Nucleus accumbens (tissue), 56 donors: ENCODE measurements at regions not wholly inside any gene's neighbourhood (a gene's known extent, or its start where the extent isn't known, plus 50 kb on each side); places are given as distances from the start of the nearest gene placed in this dataset.
"Not testable (repeated sequence)": the region's sequence is repeated elsewhere in the genome, so short reads cannot be mapped to it uniquely, and the experiment has no call there.

ENCODE experiments used
- DNase-seq, 56 donors: peaks; one replicate each; lab custom pipeline; 2025; lab: John Stamatoyannopoulos, UW

DNA sequence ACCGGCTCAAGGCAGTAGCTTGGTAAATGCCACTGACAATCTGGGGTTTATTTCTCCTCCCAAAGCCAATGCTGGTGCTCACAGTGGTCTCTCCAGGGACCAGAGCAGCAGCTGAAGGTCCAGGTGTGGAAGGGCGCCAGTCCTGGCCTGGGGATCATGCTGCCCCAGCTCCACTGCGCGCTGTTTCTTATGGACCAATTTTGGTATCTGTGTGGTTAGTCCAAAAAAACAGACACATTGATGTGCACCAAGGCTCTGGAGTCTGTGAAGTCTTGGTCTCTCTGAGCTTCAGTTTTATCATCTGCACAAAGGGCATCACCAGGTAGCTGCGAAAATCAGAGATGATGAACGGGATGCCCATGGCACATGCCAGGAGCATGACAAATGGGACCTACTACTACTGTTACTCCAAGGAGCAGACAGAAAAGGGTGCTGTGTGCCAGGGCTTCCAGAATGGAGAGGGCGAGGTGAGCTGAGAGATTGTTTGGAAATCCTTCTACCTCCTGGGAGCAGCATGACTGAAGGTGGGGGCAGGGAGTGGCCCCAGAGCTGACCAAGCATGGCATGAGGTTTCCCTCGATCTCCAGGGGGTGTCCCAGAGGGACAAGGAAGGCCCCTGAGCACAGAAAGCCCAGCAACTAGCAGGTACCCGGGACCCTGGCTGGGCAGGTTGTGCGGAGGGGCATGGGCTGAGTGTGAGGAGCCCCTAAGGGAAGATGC is 134.3 kb upstream of the PRR20G start:
- DNase-seq = no peak

DNA sequence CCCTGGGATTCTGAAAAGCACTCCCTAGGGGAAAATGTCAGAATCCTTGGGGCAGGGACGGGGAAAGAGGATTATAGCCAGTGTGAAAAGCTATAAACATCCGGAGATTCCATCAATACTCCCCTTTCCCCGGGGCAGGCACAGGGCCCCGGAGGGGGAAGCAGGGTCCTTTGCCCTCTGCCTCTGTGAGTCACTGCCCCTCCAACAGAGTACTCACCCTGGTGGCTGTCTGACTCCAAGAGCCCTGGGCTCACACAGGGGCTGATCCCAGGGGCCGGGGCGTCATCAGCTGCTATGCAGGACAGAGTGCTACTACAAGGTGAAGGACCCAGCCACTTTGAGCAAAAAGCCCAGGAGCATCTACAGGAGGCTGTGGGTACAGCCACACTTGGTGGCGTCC is 133.0 kb upstream of the PRR20G start:
- DNase-seq = no peak

DNA sequence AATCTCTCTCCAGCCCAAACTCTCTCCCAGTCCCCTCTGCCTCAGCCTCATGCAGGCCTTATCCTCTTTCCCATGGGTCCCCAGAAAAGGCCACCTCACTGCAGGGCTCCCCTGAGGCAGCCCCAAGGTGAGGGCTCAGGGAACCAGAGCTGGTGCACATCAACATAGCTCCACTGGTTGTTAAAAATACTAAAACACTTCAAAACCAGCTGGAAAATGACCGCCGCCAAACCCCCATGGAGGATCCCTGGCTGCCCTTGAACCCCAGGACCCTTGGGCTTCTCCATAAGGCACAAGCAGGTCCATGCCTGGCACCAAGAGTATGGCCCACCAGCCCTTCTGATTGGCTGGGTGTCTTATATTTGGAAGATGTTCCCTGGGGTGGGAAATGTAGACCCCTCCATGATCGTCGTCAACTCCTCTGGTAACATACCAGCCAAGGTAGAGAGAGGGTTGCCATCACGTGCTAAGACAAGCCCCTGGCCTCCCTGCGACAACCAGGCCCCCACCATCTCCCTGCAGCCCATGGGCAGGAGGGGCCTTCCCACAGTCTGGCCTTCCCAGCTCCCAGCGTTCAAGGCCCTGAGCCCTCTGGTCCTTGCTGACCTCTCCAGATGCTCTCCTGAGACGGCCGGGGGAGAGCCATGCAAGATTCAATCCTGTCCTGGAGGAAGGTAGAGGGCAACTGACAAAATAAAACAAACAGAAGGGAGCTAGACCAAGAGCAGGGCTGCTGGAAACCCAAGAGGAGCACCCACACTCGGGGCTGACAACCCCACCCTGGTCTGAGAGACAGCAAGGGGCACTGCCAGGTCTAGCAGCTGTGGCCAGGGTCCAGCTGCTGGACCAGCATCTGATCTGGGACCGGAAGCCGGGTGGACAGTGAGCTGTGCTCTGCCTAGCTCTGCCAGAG is 132.1 kb upstream of the PRR20G start:
- DNase-seq = no peak

DNA sequence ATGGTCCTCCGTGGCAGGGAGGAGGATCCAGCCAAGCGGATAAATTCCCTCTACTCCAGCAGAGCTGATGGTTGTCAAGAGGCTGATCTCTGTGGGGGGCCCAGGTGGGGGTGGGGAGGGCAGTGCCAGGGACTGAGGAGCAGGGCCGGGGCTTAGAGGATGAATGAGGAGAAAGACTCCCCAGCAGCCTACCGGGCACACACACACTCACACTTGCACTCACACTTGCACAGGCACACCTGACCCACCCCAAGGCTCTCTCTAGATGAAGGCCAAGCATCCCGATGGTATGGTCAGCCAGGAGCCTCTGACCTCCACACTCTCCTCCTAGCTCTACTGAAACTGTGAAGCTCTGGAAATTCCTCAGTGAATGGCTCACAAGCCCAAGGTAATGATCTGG is 131.3 kb upstream of the PRR20G start:
- no peak for DNase-seq

DNA sequence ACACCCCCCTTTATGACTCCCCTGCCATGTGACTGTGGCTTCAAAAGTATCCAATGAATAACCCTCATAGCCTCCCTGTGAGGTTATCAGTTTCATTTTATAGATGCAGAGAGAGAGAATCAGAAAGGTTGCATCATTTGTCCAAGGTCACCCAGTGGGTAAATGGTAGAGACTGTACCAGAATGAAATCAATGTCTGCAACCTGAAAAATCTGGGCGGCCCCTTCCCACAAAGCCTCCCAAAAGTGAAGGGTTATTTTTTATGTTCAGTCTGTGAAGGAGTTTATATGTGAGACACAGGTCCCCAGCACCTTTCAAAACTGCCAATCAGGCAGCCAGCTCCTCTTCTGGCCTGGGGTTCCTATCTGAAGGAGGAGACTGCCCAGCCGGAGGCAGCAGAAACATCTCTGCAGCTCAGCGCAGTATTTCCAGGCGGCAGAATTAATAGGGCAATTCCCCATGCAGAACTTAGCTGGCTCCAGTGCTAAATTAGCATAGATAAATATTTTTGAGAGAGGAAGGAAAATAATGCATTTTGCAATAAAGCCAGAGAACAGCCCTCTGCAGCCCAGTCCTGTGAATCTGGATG is 130.8 kb upstream of the PRR20G start:
- no peak for DNase-seq

DNA sequence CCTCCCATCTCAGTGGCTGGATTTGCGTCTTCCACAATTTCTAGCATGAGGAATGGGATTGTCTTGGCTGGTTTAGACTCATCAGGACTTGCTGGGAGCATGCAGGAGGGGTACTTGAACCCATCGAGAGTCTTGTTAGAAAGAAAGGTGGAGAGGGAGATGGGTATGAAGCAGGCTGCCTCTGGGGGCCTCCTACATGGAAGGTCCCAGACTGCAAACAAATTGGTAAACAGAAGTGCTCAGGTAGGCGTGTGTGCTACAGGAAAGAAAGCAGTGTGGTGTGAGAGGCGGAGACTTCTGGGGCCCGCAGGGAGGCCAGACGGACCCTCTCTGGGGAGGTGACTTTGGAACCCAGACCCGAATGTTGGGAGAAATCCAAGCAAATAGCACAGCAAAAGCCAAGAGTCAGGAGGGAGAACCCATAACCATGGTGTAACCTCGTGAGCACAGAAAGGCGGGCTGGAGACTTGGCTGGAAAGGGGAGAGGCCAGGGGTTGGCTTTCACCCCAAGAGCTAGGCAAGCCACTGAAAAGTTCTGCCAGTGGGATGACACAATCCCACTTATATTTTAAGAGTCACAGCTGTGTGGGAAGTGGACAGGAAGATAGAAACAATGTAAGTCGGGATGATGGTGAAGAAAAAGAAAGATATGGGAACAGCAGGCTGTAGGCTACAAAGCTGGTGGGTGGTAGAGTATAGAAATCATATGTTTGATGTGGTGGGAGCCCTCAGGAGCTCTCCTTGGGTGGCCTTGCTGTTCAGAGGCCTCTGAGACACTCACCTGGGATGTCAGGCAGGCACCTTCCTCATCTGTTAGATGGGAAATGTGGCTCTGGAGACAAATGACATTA is 130.1 kb upstream of the PRR20G start:
- no peak for DNase-seq

DNA sequence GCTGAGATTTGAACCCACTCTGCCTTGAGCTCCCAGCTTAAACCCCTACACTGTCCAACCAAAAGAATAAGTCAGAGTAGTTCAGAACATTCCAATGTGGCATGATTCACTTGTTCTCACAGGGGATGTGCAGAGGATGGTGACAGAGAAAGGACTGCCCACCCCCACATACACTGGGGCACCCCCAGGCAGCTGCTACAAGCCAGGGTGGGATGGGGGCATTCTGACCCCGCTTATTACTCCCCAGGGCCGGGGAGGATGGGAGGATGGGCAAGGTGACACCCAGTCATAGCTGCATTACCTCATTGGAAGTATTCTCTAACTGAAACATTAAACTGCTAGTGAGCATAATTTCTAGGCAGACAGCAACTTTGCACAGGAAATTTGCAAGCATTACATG is 126.0 kb upstream of the PRR20G start:
- DNase-seq = no peak

DNA sequence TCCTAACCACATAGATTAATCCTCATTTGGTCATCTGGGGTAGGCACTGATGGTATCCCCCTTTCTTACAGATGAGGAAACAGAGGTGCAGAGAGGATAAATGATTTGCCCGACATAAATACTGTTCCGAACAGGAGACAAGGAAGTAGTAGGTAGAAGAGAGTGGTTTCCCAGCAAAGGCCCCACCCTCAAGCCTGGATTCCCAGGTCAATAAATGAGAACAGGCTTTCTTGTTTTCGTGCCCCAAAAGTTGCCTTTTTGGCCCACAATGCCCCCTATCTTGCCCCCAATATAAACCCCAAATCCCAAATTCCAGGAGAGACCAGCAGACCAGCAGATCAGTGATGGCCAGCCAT is 125.5 kb upstream of the PRR20G start:
- no peak for DNase-seq

DNA sequence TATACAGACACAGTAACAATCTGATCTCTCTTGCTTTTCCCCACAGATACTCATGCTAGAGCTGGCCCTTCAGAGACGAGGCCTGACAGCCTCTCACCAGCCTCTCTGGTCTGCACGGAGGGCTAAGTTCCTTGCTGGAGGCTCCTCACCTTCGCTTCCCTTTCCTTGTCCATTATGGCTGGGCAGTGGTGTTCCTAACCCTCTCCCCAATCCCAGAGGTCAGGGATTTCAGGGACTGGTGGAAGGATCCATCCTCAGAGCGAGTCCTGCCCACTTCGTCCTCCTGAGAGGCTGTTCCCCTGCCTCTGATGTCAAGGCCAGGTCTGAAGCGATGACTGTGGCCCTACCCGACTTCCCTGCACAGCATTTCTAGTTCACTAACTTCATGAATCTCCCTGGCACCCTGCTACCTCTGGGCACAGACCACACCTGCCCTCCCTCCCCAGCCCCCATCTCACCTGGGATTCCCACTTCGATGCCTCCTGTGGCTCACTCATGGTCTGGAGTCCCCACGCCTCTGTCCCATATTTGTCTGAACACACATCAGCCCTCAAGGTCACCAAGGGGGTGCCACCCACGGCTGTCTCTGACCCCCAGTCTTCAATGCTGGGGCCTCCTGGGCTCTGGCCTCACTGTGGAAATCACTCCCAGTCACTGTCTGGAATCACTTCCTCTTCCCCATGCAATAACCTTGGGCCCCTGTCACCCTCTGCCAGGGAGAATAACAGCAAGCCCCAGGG is 124.9 kb upstream of the PRR20G start:
- no peak for DNase-seq

DNA sequence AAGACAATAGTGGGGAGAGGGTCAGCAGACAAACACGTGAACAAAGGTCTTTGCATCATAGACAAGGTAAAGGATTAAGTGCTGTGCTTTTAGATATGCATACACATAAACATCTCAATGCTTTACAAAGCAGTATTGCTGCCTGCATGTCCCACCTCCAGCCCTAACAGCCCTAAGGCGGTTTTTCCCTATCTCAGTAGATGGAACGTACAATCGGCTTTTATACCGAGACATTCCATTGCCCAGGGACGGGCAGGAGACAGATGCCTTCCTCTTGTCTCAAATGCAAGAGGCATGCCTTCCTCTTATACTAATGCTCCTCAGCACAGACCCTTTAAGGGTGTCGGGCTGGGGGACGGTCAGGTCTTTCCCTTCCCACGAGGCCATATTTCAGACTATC is 124.0 kb upstream of the PRR20G start:
- DNase-seq = not testable (repeated sequence)

DNA sequence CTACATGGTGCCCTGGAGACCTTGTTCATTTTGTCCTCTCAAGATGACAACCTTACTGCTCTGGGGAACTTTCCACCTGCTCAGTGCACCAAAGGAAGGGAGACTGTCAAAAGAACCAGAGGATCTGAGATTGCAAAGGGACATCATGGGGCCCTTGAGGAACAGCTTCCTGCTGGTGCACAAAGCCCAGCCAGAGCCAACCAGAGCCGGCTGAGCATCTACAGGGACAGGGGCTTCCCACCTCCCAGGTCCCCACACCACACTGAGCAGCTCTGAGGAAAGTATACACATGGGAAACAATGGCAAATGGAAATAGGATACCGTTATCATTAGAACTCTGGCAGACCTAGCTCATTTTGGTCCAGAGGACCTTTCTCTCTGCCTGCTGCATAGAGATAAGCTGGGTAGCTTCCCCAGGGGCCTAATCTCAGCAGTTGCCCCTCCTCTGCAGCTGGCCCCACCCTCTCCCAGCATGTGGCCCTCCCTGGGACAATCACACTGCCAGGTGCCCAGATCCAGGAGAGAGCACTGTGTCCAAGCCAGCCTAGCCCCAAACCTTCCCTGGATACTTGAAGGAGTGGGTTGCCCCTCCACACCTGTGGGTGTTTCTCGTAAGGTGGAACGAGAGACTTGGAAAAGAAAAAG is 123.4 kb upstream of the PRR20G start:
- no peak for DNase-seq

DNA sequence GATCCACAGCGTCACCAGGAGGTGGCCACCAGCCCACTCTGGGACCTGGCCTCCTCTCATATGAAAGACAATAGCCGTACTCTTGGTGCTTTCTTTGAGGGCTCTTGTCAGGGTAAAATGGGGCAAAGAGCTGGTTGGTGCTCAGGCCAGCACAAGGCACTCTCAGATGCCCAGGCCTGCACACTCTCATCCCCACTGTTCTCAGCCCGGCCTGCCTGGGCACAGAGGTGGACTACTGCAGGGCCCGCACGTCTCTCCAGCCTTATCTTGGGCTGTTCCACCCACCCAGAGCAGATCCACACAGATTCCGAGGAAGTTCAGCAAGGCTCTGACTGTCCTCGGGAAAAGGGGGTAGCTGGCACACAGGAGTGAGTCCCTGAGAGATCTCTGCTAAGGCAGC is 122.8 kb upstream of the PRR20G start:
- DNase-seq = no peak

DNA sequence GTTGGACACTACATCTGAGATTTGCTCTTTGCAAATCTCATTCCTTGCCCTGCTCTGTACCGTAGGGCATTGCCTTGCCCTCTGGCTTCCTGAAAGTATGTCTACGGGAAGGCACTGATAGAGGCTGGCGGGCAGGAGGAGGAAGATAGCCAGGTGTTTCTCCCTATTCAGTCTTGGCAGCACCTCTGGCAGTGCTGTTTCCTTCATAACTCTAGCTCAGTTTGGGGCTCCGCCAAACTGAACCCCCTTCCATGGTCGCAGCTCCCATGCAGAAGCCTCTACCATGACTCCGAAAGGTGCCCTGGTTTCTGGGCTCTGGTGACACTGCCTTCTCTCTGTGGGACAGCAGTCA is 122.3 kb upstream of the PRR20G start:
- DNase-seq = no peak

DNA sequence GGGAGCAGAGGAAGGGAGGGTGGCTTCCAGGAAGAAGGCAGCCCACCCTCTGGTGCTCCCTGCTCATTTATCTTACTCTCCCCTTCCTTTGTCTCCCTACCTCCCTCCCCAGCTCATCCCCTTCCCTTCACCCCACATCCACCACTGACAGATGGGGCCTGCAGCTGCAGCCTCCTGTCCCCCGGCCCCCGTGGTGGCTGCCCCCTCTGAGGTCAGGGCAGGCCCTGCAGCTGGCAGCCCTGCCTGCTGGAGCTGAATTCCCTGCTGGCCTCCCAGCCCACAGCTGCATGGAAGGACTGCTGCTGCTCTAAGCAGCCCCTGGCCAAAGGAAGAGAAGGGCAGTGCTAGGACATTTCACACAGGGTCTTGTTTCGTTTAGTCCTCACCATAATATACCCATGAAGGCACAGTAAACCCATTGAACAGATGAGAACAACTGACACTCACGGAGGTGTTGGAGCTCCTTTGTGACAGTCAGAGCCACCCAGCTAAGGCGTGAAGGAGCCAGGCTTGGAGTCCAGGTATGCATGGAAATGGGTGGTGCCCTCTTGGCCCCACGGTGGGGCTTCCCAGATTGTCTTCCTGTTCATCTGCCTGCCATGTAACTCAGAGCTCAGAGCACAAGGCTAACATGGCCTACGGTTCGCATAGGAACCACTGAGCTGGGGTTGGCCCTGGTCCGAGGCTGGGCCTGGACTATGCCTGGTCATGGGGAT is 121.7 kb upstream of the PRR20G start:
- DNase-seq = no peak

DNA sequence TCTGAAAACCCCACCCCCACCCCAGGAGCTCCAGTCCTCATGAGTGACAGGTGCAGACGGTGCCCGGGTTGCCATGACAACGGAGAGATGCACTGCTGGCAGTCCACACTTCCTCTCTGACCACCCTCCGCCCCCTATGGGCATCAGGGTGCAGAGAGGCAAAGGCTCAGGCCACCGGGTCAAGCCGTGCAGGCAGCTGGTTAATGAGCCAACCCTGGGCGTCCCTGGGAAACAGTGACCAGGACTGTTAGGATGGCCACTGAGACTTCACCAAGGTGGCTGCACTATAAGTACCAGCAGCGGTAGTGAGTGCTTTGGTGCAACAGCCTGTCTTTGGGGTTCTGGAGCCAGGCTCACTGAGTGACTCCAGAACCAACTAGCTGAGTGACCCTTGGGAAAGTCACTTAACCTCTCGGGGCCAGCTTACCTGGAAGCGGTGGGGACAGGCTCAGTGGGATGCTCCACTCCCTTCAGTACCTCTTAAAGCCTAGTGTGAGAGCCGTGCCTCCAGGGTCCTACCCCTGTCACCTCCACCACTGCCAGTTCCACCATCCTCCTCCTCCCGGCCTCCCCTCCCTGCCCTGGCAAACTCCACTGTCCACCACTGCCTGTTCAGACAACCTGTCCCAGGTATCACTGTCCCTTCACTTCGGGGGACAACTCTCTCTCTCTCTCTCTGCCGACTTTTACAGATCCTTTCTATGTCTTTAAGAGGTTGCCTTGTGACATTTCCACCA is 121.0 kb upstream of the PRR20G start:
- DNase-seq = no peak

DNA sequence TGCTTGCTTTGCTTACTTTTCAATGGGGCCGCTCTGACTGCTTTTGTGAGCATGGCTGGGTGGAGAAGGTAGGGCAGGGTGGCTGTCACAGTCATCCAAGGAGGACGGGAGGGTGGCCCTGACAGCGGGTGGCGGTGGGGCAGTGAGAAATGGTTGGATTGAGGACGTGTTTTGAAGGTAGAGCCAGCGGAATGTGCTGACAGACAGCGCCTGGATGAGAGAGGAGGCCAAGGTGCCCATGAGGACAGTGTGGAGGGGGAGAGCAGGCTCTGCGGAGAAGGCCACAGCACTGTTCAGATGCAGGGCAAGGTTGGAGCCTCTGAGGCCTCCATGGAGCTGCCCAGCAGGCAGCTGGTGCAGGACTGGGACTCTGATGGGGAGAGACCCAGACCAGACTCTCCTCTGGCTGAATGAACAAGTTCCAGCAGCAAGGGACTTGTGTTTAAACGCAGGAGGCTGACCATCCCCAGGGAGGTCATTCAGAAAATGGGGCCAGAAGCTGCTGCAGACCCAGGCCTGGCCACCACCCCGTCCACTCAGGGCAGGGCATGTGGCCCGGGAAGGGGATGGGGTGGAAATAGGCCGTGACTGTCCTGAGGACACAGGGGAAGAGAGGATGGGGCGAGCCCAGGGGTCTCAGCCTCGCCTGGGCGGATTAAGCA is 120.3 kb upstream of the PRR20G start:
- no peak for DNase-seq

DNA sequence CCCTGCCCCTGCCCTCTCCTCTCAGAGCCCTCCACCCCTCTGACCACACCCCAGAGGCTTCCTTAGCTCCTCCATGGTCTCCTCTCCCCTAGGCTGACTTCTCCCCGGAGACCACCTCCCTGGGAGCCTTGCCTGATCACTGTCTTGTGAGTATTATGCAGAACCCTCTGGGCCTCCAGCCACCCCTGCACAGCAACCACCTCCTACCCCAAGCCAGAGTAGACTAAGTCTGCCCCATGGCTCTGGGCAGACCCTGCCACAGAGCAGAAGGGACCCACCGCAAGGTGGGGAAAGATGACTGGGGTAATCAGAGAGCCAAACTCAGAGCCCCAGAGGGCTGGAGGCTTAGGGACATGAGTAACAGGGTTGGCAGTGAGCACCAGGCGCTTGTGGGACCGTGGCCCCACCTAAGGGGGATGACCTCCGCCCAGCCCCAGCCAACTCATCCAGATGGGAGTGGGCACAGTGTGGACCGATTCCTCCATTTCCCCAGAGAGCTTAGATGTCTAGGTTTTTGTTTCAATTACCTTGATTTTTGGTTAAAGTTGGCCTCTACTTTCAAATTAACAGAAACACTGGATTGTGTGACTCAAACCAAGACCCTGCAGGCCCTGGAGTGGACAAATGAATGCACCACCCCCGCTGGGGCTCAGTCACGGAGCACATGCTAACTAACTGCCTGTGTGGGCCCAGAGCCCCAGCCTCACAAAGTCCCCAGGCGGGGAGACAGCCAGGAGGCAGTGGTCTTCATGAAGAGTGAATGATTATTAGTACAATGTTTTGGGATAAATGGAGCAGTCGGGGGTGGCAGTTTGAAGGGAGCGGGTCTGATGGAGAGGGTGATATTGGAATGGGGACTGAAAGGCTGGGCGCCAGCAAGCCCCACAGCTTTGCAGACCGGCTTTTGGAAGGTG is 119.4 kb upstream of the PRR20G start:
- DNase-seq = no peak
